Stimulated activated CD4-positive, alpha-beta T cell treated with anti-CD3 and anti-CD28 coated beads, Interleukin-4, amount 100 ng/mL, for 24 hours (primary cell): ENCODE measurements at regions not wholly inside any gene's neighbourhood (a gene's known extent, or its start where the extent isn't known, plus 50 kb on each side); places are given as distances from the start of the nearest gene placed in this dataset.
"Not testable (repeated sequence)": the region's sequence is repeated elsewhere in the genome, so short reads cannot be mapped to it uniquely, and the experiment has no call there.

Experiments
- DNase-seq: peaks from one replicate; pipeline ENCODE4 v3.0.0-alpha.2; 2020

DNA sequence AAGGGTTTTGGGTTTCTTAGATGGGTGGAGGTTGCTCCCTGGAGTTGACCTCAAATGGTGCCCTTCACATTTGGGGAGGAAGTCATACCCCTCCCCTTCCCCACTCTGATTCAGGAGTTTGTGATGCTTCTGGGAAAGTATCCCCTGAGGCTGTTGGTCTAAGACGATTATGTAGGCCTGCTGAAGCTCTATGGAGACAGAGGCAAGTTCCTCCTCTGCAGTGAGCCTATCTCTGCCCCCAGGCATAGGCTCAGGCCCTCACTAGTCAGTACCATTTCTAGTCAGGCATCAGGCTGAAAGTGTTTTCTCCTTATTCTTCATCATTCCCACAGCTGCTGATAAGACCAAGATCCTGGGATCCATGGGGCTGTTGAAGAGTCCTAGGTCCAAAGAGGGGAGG, 271.6 kb upstream of the NUDT12 start:
- no peak for DNase-seq

DNA sequence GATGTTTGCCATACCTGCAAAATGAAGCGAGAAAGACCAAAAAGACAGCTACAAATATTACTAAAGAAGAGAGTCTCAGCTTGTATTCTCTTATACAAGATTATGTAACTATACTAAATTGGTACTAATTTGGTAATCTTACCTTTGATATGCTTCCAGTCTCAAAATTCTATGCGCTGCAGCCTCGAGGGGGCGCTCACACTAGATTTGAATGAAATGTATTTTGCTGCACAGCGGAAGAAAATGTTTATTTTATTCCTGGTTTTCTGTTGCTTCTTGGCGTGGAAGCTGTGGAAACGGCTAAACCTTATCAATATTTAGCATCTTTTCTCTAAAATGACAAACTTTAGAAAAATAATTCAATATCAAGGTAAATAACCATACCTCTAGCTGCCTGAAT, 267.0 kb upstream of the NUDT12 start:
- DNase-seq = no peak

DNA sequence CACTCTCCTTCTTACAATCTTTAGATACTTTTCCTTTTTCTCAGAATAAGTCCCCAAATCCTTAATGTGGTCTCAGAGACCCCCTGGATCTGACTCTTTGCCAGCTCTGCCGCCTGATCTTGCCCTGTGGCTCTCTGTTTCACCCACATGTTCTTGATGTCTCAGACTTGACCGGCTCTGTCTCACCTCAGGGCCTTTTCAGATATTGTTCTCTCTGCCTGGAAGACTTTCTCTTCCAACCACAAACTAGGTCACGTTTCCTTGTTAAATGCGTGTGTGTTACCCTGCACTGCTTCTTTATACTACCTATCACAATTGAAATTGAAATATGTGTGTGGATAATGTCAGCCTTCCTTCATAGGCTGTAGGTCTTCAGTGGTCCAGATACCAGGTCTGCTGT, 265.4 kb upstream of the NUDT12 start:
- DNase-seq = no peak

DNA sequence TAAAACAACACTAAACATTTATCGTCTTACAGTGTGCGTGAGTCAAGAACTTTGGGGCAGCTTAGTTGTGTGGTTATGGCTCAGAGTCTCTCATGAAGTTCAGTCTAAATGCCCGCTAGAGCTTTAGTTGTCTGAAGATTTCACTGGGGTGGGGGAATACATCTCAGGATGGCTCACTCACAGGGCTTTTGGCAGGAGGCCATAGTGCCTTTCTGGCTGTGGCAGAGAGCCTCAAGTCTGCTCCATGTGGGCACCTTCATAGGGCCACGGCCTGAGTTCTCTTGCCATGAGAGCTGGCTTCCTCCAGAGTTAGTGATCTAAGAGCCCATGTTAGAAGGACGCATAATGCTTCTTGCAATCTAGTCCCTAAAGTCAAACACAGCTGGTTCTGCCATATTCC, 258.8 kb upstream of the NUDT12 start:
- no peak for DNase-seq

DNA sequence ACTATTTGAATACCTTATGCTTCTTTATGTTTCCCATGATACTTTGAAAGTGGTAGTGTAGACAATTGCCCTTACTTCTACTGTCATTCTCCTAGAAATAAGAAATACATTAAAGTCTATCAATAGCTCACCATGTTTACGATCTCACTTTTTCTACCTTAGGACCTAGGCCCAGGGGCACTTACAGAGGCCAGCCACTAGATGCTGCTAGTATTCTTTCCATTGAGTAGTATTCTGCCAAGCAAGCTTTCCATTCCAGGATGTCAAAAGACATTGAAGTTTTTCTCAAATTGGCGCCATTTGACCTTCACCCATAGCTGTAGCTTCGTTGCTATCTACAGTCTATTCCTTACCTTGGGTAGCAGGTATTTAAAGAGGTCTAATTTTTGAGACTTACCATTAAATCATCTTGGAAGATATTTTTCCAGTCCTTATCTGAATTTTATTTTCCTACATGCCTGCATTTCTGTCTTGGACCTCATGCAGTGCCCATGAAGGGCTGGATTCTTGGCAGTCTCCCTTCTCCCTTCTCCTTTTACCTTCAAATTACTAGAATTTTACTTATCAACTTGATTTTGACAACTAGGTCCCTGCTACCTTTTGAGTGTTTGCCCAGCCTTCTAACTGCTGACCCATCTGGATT, 246.0 kb upstream of the NUDT12 start:
- DNase-seq = no peak

DNA sequence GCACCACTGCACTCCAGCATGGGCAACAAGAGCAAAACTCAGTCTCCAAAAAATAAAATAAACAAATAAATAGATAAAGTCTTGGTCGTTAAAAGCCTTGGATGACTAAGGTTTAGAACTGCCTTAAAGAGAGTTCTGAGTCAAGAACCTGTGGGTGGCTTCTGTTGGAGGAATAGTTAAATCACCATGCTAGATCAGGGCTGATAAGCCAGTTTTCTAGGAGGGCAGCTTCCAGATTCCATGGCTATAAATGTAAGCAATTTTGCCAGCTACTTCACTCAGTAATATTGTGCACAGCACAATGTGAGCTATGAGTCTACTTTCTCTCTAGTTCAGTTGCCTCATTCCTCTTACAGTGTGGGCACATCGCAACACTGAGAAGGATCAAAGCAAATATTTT, 242.1 kb upstream of the NUDT12 start:
- no peak for DNase-seq

DNA sequence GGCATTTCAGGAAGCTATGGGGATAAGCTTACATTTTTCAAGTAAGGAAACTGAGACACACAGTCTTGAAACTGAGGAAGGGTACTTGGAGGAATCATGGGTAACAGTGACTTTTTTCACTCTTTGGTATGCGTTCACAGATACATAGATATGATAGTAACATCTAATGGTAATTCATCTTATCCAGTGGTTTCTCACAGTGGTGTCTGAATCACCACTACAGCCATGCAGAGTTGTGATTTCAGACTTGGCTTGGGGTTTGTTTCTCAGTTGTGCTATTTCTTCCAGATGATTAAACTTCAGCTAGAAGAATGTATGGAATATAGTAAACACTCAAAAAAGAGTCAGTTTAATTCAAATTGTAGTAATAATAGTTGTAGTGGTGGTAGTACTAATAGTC, 239.1 kb upstream of the NUDT12 start:
- no peak for DNase-seq

DNA sequence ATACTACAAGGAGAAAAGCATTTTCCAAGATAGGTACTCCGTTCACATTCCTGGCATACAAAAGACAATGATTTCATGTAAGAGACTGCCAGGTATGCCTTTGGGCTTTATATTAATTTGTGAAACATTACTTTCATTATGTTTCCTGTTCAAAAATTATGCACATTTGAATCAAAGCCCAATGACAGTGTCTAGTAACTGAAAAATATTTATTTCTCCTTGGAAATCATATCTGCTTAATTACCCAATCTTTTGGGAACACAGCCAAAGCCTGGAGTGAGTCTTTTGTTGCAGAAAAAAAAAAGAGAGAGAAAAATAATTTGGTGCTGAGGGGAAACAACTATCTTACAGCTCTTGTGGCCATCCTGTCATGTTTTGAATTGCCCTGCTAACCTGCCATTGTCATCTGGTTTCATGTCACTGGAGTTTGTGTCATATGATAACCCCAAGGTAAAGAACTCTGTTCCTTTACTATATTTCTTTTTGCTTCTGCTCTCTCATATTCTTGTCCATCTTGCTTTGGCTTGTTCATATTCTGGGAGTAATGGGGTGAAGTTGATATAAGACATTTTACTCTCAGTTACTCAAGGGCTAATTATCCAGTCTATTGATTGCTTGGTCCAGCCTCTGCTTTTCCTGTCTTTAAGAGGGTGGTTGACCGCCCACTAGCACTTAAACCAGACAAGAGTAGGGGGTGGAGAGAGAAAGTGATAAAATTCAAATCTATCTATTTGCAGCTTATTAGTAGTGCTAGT, 238.3 kb upstream of the NUDT12 start:
- no peak for DNase-seq

DNA sequence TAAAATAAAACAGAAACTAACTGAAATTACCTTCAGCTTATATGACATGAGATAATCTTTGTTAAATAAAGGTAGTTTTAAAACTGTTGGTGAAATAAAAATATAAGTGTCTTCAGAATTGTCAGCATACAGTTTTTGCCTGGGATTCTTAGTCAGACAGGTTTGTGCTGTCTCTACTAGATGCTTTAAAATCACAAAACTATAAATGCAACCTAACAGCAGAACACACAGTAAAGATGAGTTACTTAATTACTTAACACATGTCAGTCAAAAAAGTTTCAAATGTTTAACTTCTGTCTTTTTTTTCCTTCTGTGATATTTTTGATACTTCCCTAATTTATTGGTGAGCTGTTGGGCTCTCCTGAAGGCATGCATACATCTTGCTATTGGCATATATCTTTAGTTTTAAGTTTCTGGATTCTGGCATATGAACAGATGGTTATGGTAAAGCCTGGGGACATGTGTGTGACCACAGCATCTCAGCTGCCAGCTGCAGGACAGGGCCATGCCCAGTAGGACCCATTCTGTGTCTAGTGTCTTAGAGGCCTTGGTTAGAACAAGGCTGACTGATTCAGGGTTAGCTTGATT, 231.1 kb upstream of the NUDT12 start:
- no peak for DNase-seq

DNA sequence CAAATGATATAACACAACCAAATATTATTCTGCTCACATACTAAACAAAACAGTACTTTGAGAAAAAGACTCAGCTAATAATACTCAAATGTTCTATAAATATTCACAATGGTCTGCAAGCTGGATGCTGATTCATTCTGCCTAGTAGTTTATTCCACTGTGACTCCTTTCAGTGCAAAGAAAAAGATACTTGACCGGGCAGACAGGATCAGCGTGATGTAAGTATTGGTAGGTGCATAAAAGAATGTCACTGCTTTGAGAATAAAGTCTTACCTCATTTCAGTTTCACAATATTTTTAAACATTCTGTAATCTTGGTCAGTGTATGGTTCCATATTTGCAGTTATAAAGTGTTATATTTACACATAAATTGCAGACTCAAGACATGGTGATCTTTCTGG, 223.0 kb upstream of the NUDT12 start:
- no peak for DNase-seq

DNA sequence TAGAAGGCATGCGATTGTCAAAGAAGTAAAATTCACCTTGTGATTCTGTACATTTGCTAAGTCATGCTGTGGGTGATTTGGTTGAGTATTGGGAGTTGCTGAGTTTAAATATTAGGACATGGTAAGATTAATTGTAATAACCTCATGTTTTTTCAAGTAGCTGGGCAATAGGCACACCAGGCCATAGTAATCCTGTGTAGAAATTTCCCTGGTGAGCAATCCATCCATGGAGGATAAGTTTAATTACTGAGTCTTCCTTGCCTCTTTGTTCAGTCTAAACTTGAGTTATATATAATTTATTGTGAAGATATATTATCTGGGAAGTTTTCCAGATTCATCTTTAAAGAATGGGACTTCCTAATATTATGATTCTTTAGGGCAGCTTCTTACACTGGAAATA, 221.1 kb upstream of the NUDT12 start:
- DNase-seq = no peak

DNA sequence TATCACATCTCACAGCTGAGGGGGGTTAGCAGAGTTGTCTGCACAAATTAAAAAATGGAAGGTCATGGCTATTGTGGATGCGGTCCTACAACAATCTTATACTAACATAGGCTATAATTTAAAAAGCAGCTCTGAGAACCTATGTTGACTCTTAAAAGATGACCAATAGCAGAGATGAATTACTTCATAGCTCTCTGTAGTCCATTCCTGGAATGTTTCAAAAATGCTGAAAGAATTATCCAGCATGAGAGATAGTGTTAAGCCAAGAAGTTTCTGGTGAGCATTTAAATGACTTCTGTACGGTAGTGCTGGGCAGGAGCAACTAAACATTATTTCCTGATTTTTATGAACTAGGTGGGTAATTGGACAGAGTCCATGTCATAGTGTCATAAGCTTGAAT, 218.2 kb upstream of the NUDT12 start:
- no peak for DNase-seq

DNA sequence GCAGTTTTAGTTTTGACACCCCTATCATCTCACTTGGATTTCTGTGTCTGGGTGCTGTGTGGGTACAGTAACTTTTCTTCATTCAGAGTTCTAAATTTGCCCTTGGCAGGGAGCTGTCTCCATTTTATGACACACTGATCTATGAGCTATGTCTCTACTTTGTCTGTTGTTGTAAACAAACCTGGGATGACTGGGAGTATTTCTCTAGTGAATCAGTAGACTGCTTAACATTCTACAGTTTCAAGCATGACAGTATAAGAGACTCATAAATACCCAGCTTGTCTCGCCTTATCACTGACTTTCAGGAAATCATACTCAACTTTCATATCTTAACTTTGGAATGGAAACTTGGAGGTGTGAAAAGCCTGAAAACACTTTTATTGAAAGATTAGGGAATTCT, 212.1 kb upstream of the NUDT12 start:
- DNase-seq = no peak

DNA sequence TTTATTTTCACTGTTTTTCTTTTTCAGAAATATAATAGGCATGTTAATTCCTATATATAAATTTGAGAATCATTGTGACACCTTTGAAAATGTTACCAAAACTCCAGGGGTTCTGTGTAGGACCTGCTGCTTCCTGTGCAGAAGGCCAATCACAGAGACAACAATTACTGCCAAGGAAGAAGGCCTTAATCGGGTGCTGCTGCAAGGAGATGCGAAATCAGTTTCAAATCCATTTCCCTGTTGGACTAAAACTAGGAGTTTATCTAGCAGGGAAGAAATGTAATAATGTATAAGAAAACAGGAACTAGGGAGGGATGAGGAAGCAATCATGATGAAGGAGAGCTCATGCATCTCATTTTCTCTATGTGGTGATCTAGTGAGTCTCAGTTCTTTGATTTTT, 209.7 kb upstream of the NUDT12 start:
- no peak for DNase-seq

DNA sequence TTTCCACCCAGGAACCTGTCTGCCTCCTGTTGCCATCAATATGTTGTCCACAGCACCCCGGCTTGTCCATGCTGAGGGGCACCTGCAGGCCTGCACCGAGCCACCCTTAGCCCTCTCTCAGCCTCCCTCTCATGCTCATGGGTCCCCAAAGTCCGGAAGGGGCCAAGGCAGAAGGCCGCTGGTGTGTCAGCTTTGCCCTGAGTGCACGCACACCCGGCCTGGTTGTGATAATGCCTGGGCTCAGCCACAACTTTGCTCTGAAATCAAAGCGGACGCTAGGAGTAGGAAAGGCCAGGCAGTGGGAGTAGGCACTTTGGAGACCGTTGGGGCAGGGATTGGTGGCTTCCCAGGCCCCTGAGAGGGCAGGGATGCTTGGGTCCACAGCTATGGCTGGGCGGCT, 201.8 kb upstream of the NUDT12 start:
- DNase-seq = no peak

DNA sequence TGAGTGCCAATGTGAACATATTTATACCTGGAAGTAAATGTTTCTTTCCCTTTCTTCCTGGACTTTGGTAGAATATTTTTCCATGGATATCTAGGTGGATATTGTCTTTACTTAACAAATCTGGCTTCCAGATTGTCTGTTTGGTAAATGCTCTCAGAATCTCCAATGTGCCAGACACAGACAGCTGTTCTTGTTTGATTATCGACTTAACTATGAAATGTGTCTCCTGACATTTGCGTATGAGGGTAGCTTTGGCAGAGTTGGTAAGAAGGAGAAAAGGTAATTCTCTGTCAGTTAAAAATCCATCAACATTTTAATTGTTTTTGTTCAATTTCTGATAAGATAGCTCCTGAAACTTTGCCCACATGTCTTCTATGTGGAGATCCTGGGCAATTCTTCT, 196.4 kb upstream of the NUDT12 start:
- DNase-seq = no peak

DNA sequence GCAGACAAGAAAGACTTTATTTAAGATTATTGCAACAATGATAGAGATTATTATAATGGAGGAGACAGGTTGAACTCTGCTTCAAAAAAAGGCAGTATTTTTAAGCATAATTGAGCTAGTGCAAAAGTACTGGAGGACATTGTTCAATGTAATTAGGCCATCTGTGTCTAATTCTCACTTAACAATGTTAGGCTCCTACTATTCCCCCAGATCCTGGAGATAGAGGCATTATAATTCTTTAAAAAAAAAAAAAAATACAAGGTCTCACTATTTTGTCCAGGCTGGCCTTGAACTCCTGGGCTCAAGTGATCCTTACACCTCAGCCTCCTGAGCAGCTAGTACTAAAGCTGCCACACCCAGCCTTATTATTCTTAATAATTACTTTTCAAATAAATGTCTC, 193.4 kb upstream of the NUDT12 start:
- no peak for DNase-seq

DNA sequence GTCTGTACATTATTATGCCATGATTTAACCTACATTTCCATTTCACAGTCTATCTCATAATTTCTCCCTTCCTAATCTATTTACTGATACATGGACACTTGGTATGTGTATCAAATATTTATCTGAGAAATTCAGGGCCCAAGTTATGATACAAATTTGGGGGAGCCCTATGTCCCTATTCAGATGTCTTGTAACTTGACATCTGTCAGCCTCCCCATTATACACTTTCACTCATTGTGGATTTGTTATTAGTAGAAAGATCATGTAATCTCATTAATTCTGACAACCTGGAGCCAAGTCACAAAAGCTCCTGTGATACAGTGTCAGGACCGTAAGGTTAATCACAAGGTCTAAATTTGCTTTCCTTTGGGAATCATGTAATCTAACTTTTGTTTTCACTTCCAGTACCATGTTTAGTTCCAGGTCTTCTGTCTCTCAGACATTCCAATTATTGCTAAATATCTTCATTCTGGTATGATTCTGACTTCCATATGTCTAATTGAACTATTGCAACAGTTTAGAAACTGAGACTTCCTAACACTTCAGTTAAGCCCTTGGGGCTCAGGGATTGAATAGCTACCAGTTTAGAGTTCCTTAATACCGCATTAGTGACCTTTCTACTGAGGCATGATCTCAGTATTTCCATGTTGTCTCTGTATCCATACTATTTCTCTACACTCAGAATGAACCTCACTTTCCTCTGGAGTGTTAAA, 182.9 kb upstream of the NUDT12 start:
- no peak for DNase-seq

DNA sequence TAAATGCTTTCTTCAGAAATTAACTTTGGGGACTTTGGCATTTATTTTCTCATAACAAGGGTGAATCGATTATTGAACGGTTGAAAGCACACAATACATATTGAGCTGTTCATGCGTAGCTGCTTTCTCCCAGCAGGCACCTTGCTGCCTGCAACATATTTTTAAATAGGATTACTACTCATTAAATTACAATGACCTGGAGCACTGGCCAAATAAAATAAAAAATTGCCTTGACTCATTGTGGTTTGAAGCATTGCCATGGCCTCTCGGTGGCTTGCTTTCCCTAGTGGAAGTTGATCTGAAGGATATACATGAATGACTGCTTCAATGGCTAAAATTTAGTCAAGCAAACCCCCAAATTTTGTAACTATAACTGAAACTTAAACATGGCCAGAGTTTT, 181.6 kb upstream of the NUDT12 start:
- DNase-seq = no peak

DNA sequence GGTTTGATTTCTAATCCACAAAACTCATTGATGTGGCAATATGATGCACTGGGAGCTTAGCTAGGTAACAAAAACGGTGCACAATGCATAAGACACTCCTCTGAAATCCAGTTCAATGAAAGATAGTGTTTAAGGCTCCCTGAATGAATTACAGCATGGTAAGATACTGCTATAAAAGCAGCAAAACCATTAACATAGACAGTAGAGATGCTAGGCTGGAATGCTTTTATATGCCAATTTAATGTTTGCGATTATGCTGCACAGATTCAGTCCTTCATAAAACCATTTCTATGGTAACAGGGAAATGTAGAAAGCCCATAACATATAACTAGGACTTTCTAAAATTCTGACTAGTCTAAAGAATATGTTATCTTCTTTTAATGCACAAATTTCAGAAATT, 180.8 kb upstream of the NUDT12 start:
- no peak for DNase-seq

DNA sequence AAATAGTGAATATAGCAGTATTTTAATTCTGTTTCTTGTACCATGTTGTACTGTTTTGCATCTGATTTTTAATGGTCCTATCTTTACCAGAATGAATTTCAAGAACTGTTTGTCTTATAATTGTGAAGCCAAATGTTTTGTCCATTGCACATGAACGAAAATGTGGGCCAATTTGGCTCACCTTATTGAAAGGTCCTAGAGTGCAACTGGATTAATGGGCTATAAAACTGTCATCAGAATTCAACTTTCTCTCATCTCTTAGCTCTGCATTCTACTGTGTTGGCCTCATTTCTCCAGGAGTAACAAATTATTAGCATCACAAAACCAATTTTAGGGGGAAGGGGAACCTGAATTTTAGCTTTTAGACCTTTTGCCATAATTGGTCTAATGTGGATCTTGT, 179.4 kb upstream of the NUDT12 start:
- DNase-seq = no peak

DNA sequence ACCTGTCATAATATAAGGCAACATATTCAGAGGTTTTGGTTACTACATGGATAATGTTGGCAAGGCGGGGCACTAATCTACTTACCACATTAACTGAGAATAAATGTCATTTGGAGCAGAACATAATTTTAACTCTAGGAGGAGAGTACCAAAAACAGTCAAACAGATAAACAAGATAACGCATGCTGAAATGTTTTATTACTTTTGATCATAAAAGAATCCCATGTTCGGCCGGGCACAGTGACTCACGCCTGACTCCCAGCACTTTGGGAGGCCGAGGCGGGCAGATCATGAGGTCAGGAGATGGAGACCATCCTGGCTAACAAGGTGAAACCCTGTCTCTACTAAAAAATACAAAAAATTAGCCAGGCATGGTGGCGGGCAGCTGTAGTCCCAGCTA, 173.8 kb upstream of the NUDT12 start:
- DNase-seq = not testable (repeated sequence)

DNA sequence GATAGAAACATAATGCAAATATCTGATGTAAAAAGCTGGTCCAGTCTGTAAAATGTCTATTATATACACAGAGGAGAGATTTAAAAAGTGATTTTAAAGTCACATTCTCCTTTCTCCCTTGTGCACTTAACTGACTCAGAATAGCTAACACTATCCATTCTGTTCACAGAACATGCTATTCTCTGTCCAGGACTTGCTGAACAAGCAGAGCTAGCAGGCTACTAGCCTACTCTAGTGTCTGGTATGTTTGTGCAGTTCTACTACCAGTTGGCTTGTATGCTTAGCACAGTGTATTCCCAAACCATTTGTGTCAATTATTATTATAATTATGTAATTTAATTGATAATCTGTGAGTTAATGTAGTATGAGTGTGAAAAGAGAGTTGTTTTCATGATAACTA, 161.7 kb upstream of the NUDT12 start:
- no peak for DNase-seq

DNA sequence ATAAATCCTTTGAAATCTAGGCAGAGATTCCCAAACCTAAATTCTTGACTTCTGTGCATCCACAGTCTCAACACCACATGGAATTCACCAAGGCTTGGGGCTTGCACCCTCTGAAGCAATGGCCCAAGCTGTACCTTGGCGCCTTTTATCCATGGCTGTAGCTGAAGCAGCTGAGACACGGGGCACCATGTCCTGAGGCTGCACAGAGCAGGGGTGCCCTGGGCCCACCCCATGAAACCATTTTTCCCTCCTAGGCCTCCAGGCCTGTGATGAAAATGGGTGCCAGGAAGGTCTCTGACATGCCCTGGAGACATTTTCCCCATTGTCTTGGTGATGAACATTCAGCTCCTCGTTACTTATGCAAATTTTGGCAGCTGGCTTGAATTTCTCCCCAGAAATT, 158.6 kb upstream of the NUDT12 start:
- DNase-seq = no peak
